ENCODE measurements at regions not wholly inside any gene's neighbourhood (a gene's known extent, or its start where the extent isn't known, plus 50 kb on each side); places are given as distances from the start of the nearest gene placed in this dataset.

GRCh38 chr12:25845415-25845814, 113.1 kb upstream of the RASSF8 start:
- no peaks in the 10 kb centered on the region for H3K36me3 ChIP-seq (ENCODE audit: insufficient read depth, low read length)
- no peak overlapping the region for H3K4me2 ChIP-seq (ENCODE audit: low read length)
- TF ChIP-seq RAD21 (conservative IDR thresholded peaks at IDR 0.05) (no peak), EP300 (conservative IDR thresholded peaks at IDR 0.05; ENCODE audit: poor library complexity, severe bottlenecking) (no peak), MXI1 (conservative IDR thresholded peaks at IDR 0.05; ENCODE audit: poor library complexity, severe bottlenecking) (no peak), TAF1 (IDR thresholded peaks at IDR 0.05; ENCODE audit: low read depth) (no peak), EZH2 (IDR thresholded peaks at IDR 0.05; ENCODE audit: borderline replicate concordance, insufficient read depth, low read length, poor library complexity, severe bottlenecking) (no peak), SMC3 (conservative IDR thresholded peaks at IDR 0.05; ENCODE audit: poor library complexity) (no peak), POLR2AphosphoS5 (IDR thresholded peaks at IDR 0.05) (no peak)
- TF ChIP-seq, protein P1, sequence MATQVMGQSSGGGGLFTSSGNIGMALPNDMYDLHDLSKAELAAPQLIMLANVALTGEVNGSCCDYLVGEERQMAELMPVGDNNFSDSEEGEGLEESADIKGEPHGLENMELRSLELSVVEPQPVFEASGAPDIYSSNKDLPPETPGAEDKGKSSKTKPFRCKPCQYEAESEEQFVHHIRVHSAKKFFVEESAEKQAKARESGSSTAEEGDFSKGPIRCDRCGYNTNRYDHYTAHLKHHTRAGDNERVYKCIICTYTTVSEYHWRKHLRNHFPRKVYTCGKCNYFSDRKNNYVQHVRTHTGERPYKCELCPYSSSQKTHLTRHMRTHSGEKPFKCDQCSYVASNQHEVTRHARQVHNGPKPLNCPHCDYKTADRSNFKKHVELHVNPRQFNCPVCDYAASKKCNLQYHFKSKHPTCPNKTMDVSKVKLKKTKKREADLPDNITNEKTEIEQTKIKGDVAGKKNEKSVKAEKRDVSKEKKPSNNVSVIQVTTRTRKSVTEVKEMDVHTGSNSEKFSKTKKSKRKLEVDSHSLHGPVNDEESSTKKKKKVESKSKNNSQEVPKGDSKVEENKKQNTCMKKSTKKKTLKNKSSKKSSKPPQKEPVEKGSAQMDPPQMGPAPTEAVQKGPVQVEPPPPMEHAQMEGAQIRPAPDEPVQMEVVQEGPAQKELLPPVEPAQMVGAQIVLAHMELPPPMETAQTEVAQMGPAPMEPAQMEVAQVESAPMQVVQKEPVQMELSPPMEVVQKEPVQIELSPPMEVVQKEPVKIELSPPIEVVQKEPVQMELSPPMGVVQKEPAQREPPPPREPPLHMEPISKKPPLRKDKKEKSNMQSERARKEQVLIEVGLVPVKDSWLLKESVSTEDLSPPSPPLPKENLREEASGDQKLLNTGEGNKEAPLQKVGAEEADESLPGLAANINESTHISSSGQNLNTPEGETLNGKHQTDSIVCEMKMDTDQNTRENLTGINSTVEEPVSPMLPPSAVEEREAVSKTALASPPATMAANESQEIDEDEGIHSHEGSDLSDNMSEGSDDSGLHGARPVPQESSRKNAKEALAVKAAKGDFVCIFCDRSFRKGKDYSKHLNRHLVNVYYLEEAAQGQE (IDR thresholded peaks at IDR 0.05; ENCODE audit: borderline replicate concordance): no peak
- TF ChIP-seq, protein P2, sequence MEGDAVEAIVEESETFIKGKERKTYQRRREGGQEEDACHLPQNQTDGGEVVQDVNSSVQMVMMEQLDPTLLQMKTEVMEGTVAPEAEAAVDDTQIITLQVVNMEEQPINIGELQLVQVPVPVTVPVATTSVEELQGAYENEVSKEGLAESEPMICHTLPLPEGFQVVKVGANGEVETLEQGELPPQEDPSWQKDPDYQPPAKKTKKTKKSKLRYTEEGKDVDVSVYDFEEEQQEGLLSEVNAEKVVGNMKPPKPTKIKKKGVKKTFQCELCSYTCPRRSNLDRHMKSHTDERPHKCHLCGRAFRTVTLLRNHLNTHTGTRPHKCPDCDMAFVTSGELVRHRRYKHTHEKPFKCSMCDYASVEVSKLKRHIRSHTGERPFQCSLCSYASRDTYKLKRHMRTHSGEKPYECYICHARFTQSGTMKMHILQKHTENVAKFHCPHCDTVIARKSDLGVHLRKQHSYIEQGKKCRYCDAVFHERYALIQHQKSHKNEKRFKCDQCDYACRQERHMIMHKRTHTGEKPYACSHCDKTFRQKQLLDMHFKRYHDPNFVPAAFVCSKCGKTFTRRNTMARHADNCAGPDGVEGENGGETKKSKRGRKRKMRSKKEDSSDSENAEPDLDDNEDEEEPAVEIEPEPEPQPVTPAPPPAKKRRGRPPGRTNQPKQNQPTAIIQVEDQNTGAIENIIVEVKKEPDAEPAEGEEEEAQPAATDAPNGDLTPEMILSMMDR (IDR thresholded peaks at IDR 0.05; ENCODE audit: poor library complexity, severe bottlenecking): no peak
- no peaks in the 10 kb centered on the region for H3K9me2 ChIP-seq (ENCODE audit: insufficient read depth, low read length)
- H3K27me3 ChIP-seq (ENCODE audit: insufficient read depth, low read depth, low read length): no peaks in the 10 kb centered on the region
- no peaks in the 10 kb centered on the region for H4K20me1 ChIP-seq (ENCODE audit: insufficient read depth)
- H3F3A ChIP-seq (ENCODE audit: insufficient read depth, low read length, poor library complexity, severe bottlenecking): no peaks in the 10 kb centered on the region
- H3K9ac ChIP-seq (ENCODE audit: low read length): no peak overlapping the region
- no peak overlapping the region for H3K27ac ChIP-seq (ENCODE audit: low read length)
- no peaks in the 10 kb centered on the region for H3K9me3 ChIP-seq (ENCODE audit: low read length)
- H3K4me3 ChIP-seq (ENCODE audit: low read length): no peak overlapping the region
- H3K79me2 ChIP-seq (replicated peaks; ENCODE audit: insufficient read depth, low read length): no peaks in the 10 kb centered on the region
- H2AFZ ChIP-seq (ENCODE audit: low read depth, low read length): no peak overlapping the region

- Histone ChIP-seq H3K9me2 (ENCODE audit: insufficient read depth, low read length) (no peaks in the 10 kb centered on the region), H3K27me3 (ENCODE audit: insufficient read depth, low read depth, low read length) (no peaks in the 10 kb centered on the region), H3K4me2 (ENCODE audit: low read length) (no peak overlapping the region), H2AFZ (ENCODE audit: low read depth, low read length) (no peak overlapping the region), H4K20me1 (ENCODE audit: insufficient read depth) (no peaks in the 10 kb centered on the region), H3F3A (ENCODE audit: insufficient read depth, low read length, poor library complexity, severe bottlenecking) (no peaks in the 10 kb centered on the region), H3K36me3 (ENCODE audit: insufficient read depth, low read length) (no peaks in the 10 kb centered on the region), H3K9ac (ENCODE audit: low read length) (no peak overlapping the region), H3K27ac (ENCODE audit: low read length) (no peak overlapping the region), H3K9me3 (ENCODE audit: low read length) (no peaks in the 10 kb centered on the region), H3K79me2 (replicated peaks; ENCODE audit: insufficient read depth, low read length) (no peaks in the 10 kb centered on the region), H3K4me3 (ENCODE audit: low read length) (no peak overlapping the region)
- TF ChIP-seq MXI1 (conservative IDR thresholded peaks at IDR 0.05; ENCODE audit: poor library complexity, severe bottlenecking): no peak
- TF ChIP-seq, protein P2 (IDR thresholded peaks at IDR 0.05; ENCODE audit: poor library complexity, severe bottlenecking): no peak
- TF ChIP-seq EZH2 (IDR thresholded peaks at IDR 0.05; ENCODE audit: borderline replicate concordance, insufficient read depth, low read length, poor library complexity, severe bottlenecking): no peak
- TF ChIP-seq, protein P1 (IDR thresholded peaks at IDR 0.05; ENCODE audit: borderline replicate concordance): no peak
- TF ChIP-seq POLR2AphosphoS5 (IDR thresholded peaks at IDR 0.05): no peak
- TF ChIP-seq RAD21 (conservative IDR thresholded peaks at IDR 0.05): no peak
These were observed 105.7 kb upstream of the RASSF8 start for GRCh38 chr12:25852792-25853191.

All from neural cell (in vitro differentiated cells).